ENCODE measurements at regions not wholly inside any gene's neighbourhood (a gene's known extent, or its start where the extent isn't known, plus 50 kb on each side); places are given as distances from the start of the nearest gene placed in this dataset.
"Not testable (repeated sequence)": the region's sequence is repeated elsewhere in the genome, so short reads cannot be mapped to it uniquely, and the experiment has no call there.

DNA sequence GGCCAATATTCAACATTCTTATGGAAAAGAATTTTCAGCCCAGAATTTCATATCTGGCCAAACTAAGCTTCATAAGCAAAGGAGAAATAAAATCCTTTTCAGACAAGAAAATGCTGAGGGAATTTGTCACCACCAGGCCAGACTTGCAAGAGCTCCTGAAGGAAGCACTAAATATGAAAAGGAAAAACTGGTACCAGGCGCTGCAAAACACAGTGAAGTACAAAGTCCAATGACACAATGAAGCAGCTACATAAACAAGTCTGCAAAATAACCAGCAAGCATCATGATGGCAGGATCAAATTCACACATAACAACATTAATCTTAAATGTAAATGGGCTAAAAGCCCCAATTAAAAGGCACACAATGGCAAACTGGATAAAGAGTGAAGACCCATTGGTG is 126.2 kb downstream of the MTERF1 start:
- TF ChIP-seq, protein P1, sequence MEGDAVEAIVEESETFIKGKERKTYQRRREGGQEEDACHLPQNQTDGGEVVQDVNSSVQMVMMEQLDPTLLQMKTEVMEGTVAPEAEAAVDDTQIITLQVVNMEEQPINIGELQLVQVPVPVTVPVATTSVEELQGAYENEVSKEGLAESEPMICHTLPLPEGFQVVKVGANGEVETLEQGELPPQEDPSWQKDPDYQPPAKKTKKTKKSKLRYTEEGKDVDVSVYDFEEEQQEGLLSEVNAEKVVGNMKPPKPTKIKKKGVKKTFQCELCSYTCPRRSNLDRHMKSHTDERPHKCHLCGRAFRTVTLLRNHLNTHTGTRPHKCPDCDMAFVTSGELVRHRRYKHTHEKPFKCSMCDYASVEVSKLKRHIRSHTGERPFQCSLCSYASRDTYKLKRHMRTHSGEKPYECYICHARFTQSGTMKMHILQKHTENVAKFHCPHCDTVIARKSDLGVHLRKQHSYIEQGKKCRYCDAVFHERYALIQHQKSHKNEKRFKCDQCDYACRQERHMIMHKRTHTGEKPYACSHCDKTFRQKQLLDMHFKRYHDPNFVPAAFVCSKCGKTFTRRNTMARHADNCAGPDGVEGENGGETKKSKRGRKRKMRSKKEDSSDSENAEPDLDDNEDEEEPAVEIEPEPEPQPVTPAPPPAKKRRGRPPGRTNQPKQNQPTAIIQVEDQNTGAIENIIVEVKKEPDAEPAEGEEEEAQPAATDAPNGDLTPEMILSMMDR (IDR thresholded peaks at IDR 0.05; ENCODE audit: insufficient read depth, low read length, poor library complexity, severe bottlenecking) = not testable (repeated sequence)
- not testable (repeated sequence) for TF ChIP-seq EZH2phosphoT487 (conservative IDR thresholded peaks at IDR 0.05; ENCODE audit: low read length)

Data from SU-DHL-6 (cell line).